ENCODE measurements at regions not wholly inside any gene's neighbourhood (a gene's known extent, or its start where the extent isn't known, plus 50 kb on each side); places are given as distances from the start of the nearest gene placed in this dataset.
"Not testable (repeated sequence)": the region's sequence is repeated elsewhere in the genome, so short reads cannot be mapped to it uniquely, and the experiment has no call there.

DNA sequence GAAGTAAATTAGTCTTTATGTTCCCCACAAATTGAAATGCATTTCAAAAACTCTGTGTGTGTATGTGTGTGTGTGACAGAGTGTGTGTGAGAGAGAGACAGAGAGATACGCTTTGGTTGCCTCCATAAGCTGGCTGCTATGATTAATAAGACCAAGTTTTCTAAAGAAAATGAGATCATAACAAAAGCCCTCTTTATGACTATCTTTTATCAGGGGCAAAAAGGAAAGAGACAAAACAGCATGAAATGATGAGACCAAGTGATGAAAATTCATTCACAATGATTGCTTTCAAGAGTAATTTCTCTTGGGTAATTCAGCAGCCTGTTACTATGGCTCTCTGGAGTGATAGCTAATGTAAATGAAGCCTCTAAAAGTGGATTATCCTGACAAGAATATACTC, 277.6 kb upstream of the PLEKHG7 start:
- no peak for DNase-seq (ENCODE audit: low read depth)

DNA sequence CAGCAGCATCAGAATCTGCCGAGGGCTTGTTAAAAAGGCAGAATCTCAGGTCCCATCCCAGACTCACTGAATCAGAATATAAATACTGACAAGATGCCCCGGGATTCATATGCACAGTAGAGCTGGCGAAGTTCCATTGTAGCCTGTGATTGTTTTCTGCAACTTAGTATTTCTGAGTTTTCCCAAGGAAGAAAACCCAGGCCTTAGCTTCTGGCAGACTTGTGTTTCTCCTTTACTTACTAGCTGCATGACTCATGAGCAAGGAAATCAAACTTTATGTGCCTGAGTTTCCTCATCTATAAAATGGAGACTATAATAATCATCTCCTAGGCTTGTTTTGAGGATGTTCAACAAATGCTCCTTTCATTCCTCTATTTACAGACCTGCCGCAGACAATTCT, 278.5 kb upstream of the PLEKHG7 start:
- no peak for DNase-seq (ENCODE audit: low read depth)

DNA sequence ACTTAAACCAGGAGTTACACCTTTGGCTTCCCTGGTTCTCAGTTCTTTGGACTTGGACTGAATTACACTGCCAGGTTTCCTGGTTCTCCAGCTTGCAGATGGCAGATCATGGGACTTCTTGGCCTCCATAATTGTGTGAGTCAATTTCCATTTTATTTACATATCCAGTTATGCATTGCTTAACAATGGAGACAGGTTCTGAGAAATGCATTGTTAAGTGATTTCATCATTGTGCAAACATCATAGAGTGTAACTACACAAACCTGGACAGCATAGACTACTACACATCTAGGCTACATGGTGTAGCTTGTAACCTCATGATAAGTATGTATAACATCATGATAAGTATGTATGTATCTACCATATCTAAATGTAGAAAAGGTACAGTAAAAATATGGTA, 276.1 kb upstream of the BTG1 start:
- no peak for DNase-seq (ENCODE audit: low read depth)

DNA sequence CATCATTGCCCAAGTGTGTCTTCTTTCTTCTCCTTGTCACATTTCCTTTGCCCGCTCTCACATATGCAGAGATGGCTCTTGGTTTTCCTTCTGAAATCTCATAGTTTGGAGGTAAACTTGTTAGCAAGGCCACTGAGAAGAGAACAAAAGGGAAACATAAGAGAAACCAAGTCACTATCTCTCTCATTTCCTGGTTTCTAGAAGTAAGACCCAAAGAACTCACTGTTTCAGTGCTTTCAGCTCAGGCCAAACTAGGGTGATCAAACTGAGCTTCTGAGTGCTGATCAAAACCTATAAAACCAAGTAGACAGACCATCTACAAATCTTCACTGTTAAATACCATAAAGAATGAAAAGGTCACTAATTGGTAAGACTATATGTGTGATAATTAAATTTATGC, 275.4 kb upstream of the BTG1 start:
- DNase-seq (ENCODE audit: low read depth) = no peak

DNA sequence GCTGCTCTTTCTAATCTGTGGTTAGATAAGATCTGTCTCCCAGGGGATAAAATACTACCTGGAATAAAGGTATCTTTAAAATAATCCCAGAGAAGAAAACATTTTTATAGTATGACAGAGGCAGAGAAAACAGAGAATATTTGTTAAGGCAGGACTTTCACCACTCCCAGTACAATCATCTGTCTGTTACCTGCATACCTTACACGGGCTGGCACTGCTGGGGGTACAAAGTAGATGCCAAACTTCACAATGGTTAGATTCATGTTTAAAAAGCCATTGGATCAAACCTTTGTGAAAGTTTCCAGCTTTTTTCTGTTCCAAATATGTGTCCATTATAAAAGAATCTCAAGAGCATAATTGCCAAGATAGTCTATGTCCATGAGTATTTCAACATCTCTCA, 273.6 kb upstream of the BTG1 start:
- no peak for DNase-seq (ENCODE audit: low read depth)

DNA sequence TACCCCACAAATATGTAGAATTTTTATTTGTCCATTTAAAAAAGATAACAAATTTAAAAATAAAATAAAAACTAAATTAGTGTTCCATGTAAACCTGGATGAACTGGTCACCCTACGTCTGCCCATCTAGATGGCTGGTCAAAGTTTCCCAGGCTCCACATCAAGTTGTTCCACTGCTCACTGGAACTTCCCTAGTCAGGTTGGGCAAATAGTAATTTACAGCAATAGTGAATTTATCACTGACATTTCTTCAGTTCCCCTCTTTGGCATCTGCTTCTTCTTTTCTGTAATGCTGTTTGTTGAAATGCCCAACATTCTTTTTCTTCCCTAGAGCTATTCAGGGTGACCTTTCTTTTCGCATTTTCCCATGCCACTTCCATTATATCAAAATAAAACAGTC, 272.7 kb upstream of the BTG1 start:
- DNase-seq (ENCODE audit: low read depth) = no peak

DNA sequence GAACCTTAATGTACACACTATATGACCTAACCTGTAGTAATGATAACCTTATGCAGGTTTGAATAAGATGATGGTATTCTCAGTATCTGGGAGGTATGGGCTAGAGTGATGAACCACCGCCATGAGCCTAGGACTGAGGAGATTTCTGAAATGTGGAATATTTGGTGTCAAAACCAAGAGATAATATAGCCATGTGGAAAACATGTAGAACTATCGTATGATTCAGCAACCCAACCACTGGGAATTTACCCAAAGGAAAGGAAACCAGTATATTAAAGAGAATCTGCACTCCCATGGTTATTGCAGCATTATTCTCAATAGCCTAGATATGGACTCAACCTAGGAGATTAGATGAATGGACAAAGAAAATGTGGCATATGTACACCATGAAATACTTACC, 271.7 kb upstream of the BTG1 start:
- no peak for DNase-seq (ENCODE audit: low read depth)

DNA sequence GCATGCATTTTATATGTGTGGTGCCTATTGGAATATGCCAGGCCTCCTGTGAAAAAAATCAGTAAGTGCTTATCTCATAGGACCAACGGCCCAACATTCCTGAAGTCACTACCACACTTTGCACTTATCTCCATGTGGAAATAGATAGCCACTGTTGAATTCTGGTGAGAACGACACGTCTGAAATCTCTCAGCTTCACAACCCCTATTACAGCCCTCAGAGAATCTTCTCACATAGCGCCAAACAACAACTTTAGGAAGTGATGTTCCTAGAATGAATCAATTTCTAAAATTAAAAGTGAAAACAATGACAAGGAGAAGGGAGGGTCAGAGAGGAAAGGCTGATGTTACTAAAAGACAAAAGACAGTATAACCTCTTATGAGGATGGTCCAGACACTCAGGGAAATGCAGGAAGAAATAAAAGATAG, 270.8 kb upstream of the BTG1 start:
- DNase-seq (ENCODE audit: low read depth) = no peak

DNA sequence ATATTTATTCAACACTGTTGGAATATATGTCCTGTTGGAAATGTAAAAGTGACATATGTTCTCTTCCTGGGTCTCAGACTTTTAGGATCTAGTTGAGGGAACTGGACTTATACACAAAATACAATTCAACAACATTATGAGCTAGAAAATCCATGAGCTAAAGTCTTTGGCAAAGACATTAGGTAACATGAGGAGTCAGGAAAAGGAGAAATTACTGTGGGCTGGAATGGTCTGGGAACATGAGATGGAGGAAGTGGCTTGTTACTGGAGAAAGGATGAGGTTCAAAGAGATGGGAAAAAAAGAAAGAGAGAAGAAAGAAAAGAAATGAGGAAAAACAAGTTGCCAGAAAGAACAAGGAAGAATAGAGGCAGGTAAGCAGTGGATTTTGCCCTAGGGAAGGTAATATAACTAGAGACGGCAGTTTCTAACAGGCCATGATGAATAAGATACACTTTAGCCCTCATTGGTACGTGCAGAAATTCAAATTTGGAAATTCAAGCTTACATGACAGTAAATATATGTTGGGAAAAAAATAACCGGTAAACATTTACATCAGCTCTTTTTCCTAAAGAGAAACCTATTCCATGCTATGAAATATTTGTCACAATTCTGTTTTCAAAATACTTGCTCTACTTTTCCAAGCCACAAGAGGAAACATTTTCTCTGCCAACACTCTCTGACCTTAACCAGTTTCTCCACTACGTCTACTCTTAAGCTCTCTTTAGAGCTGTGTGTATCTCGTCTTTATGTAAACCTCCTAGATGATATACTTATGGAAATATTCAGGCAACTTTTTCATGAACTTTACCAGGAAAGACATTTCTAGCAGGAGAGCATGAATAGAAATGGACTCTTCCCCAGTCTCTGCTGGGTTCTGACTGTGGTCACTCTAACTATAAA, 268.8 kb upstream of the BTG1 start:
- DNase-seq (ENCODE audit: low read depth) = no peak

DNA sequence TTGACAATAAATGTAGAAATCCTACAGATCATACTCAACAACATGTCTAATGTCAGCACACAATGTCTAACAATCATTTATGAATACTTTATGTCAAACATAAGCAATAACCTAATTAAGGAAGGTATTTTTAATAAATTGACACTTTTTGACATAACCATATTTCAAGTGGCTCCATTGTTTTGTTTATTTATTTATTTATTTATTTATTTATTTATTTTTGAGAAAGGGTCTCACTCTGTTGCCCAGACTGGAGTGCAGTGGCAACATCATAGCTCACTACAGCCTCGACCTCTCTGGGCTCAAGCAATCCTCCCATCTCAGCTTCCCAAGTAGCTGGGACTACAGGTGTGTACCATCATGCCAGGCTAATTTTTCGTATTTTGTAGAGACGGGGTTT, 267.6 kb upstream of the BTG1 start:
- DNase-seq (ENCODE audit: low read depth) = no peak

DNA sequence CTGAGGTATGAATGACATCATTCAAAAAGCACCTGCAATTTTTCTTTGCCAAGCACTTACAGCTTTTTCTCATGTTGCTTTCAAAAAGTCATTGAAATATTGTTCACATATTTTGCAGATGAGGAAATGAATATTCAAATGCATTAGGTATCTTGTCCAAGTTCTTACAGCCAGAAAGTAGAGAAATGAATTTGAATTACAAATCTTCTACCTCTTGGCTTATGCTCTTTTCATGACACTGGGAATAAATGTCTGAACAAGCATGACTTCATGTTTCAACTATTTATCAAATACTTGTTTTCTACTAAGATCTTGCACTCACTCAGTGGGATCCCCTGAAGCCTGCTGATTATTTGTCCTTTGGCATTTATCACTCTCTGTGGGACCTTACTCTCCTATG, 267.2 kb upstream of the BTG1 start:
- no peak for DNase-seq (ENCODE audit: low read depth)

DNA sequence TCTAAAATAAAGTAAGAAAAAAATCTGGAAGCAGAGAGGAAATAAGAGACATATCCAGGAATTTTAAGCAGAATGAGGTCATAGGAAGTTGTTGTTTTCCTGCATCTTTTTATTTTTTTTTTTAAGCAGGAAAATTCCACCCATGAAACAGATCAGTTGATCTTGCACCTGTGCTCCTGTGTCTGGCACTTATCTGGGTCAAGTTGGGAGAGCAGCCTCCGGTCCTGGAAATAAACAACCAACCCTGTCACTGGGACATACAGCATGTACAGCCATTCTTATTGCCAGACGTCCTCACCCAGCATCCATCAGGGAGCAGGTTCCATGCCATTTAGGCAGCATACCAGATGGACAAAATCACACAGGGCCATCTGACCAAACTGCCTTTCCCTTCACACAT, 266.0 kb upstream of the BTG1 start:
- DNase-seq (ENCODE audit: low read depth) = no peak

DNA sequence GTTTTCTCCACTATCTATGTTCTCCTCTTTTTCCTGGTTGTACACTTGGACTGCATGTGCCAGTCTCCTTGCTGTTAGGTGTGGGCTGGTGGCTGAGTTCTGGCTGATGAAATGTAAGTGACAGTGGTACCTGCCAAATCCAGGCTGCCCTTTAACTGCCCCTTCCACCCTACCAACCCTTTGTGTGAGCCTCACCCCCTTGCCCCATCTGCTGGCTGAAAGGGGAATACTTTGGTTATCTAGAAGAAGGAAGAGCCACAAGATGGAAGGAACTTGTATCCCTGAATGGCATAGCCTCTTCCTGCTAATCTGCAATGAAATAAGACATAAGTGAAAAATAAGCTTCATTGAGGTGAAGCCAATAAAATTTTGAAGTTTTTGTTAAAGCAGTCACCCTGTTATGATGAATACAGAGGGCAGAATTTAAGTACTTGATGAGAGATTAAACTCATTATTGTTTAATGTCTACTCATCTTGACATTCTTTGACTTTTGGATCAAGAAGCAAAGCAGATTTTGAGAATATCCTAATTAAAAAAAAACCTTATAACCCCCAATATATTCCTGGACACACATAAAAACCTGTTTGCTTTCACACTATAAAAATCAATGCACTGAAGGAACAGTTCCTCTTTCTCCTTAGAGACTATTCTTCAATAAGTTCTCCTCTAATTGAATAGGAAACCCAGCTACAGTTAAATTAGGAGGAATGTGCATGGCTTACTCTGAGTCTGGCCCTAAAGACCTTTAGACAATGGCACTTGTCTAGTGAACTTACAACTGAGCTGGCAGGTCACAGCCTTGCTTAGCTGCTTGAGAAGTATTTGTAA, 262.6 kb upstream of the BTG1 start:
- no peak for DNase-seq (ENCODE audit: low read depth)

DNA sequence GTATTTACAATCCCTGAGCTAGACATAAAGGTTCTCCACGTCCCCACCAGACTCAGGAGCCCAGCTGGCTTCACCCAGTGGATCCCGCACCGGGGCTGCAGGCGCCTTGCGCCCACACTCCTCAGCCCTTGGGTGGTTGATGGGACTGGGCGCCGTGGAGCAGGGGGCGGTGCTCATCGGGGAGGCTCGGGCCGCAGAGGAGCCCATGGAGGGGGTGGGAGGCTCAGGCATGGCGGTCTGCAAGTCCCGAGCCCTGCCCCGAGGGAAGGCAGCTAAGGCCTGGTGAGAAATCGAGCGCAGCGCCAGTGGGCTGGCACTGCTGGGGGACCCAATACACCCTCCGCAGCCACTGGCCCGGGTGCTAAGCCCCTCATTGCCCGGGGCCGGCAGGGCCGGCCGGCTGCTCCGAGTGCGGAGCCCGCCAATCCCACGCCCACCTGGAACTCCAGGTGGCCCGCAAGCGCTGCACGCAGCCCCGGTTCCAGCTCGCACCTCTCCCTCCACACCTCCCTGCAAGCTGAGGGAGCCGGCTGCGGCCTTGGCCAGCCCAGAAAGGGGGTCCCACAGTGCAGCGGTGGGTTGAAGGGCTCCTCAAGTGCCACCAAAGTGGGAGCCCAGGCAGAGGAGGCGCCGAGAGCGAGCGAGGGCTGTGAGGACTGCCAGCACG, 260.9 kb upstream of the BTG1 start:
- not testable (repeated sequence) for DNase-seq (ENCODE audit: low read depth)

DNA sequence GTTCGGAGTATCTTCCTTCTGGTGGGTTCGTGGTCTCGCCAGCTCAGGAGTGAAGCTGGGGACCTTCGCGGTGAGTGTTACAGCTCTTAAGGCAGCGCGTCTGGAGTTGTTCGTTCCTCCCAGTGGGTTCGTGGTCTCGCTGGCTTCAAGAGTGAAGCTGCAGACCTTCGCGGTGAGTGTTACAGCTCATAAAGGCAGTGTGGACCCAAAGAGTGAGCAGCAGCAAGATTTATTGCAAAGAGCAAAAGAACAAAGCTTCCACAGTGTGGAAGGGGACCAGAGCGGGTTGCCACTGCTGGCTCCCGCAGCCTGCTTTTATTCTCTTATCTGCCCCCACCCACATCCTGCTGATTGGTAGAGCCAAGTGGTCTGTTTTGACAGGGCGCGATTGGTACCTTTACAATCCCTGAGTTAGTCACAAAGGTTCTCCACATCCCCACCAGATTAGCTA, 260.2 kb upstream of the BTG1 start:
- not testable (repeated sequence) for DNase-seq (ENCODE audit: low read depth)

DNA sequence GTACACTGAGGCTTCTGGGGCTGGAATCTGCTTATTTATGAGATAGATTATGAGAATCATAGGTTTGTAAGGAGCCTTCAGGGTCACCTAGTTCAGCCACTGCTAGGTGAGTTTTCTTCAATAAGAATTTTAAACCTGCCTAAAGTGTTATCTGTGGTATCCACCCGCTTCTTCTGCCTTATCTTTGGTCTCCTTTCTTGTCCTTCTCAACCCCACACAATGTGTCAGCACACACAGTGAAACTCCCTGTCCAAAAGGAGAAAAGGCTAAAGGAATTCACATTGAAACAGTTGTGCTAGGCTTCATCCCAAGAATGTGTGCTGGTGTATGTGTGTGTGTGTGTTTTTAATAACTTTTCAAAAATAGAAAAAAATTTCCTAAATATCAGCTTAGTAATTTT, 259.3 kb upstream of the BTG1 start:
- DNase-seq (ENCODE audit: low read depth) = no peak

DNA sequence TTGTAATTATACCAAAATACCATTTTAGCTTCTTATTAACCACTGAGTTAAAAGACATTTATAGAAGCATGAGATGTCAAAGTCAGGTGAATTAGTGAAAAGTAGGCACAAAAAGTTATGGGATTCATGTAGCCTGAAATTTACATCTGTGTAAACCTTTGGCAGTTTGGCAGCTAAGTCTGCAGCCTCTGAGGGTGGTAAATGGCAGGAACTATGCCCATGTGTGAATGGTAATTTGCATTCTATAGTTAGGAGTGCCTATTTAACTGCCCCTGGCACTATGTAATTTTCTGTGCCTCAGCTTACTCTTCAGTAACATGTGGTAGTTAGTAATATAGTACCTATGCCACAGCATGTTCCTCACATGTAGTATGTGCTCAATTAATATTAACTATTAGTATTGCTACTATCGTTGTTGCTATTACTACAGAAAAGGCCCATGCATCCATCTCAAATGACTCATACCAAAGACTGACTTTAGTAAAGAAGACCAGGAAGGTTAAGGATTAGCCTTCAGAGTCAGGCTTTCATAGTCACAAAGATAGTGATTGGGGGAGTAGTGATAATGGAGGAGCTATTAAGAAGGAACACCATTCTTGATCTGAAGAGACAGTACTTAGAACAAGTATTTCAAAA, 258.7 kb upstream of the BTG1 start:
- DNase-seq (ENCODE audit: low read depth) = no peak

DNA sequence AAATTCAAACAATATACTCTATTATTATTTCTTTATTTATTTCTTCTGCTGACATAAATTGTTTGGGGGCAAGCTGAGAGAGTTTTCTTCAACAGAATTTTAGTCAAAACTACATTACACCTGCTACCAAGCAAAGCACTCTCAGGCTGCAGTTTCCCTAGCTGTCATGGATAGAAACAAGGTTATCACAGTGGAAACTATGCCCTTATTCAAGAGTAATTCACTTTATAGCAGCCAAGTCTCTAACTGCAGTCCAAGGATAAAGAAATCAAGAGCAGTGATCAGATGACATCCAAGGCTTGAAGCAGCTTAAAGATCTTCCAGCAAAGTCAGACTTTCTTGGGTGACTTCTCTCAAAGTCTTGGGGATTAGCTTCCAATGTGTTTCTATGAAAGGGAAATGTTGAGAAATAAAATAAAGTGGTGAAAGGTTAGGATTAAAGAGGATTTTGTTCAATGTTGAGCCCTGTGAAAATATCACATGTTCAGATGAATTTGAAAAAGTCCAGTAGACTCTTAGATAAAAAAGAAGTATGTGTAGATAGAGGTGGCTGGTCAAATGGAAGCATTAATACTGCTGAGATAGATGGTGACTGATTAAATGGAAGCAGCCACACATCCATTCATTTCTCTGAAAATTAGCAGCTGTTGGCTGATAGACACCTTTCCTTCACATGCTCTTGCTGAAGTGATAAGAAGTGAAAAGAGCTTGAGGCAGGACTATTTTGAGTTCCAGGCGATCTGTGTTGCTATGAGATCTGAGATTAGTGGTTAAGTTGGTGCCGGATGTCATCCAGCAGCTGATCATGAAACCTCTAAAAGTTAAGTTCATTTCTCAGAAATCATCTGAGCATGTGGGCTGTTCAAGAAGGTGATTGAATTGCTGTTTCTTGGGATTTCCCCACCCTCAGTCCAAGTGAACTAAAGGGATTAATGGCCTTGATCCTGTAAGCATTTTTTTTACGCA, 257.8 kb upstream of the BTG1 start:
- peak; percentile 26 for DNase-seq (ENCODE audit: low read depth)

DNA sequence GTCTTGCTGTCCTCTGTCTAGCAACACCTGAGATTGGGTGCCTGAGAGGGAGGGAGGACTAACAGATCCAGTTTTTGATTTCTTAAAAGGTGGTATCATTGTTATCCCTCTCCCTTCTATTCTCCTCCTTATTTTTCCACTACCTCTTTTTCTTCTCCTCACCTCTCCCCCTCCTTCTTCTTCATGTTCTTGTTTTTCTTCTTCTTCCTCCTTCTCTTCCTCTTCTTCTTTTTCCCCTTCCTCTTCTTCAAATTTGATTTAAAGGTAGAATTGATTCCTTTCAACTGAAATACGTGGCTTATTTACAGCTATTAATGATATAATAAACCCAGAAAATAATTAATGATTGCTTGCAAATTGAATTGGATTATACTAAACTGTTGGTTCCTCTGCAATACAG, 256.8 kb upstream of the BTG1 start:
- no peak for DNase-seq (ENCODE audit: low read depth)

DNA sequence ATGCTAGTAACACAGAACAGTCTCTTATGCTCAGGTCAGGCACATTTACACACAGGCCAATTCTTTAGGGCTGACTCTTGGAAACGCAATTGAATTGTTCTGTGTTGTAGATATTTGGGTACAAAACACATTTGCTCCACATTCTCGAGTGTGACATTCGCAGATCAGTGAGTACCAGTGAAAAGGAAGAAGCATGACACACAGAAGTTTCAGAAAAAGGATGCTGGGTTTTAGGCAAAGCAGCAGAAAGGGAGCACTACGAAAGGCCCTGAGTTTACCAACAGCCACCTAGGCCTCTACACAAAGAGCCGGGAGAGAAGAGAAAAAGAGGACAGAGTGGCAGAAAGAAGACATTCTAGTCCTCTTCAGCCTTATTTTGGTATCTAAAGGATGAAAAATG, 254.4 kb upstream of the BTG1 start:
- DNase-seq (ENCODE audit: low read depth) = no peak

Measured in non-pigmented ciliary epithelial cell (primary cell).